Vagina (tissue), 2 donors: ENCODE measurements at regions not wholly inside any gene's neighbourhood (a gene's known extent, or its start where the extent isn't known, plus 50 kb on each side); places are given as distances from the start of the nearest gene placed in this dataset.

ENCODE experiments used
- POLR2A ChIP-seq, 2 donors: fragments of 450-650 bp; IDR thresholded peaks; one replicate each; pipeline ENCODE4 v1.6.1; 2017; ENCODE audit warnings: antibody characterized with exemption in 2 of 2, mild to moderate bottlenecking in 2 of 2, moderate library complexity in 2 of 2
- POLR2AphosphoS5 ChIP-seq, 2 donors: sonication (generic); formaldehyde crosslinking; IDR thresholded peaks; one replicate each; pipeline ENCODE4 v1.9.0; 2017; ENCODE audit warnings: antibody characterized with exemption in 2 of 2, mild to moderate bottlenecking in 2 of 2, low read depth in 1 of 2; ENCODE audit not compliant: insufficient read depth in 1 of 2
- TF ChIP-seq, protein P1 (sequence below), 3 experiments: fragments of 450-650 bp in 2 of 3; fragments of 200-600 bp in 1 of 3; sonication (generic) in 1 of 3; IDR thresholded peaks; one replicate each; pipeline ENCODE4 v1.5.1; 2017 to 2019; ENCODE audit warnings: antibody characterized with exemption in 3 of 3, mild to moderate bottlenecking in 2 of 3, moderate library complexity in 2 of 3

GRCh38 chr18:39732918-39733317 is 2167.3 kb upstream of the CELF4 start:
- TF ChIP-seq, protein P1, sequence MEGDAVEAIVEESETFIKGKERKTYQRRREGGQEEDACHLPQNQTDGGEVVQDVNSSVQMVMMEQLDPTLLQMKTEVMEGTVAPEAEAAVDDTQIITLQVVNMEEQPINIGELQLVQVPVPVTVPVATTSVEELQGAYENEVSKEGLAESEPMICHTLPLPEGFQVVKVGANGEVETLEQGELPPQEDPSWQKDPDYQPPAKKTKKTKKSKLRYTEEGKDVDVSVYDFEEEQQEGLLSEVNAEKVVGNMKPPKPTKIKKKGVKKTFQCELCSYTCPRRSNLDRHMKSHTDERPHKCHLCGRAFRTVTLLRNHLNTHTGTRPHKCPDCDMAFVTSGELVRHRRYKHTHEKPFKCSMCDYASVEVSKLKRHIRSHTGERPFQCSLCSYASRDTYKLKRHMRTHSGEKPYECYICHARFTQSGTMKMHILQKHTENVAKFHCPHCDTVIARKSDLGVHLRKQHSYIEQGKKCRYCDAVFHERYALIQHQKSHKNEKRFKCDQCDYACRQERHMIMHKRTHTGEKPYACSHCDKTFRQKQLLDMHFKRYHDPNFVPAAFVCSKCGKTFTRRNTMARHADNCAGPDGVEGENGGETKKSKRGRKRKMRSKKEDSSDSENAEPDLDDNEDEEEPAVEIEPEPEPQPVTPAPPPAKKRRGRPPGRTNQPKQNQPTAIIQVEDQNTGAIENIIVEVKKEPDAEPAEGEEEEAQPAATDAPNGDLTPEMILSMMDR (IDR thresholded peaks at IDR 0.05) = no peak
- TF ChIP-seq POLR2A (IDR thresholded peaks at IDR 0.05) (no peak), POLR2AphosphoS5 (IDR thresholded peaks at IDR 0.05; ENCODE audit: insufficient read depth in 1 of 2, low read depth in 1 of 2) (no peak)
